C4-2B (cell line): ENCODE measurements at regions not wholly inside any gene's neighbourhood (a gene's known extent, or its start where the extent isn't known, plus 50 kb on each side); places are given as distances from the start of the nearest gene placed in this dataset.

Experiments
- ZFX ChIP-seq: fragments of 450-650 bp; IDR thresholded peaks from 2 replicates; pipeline ENCODE4 v1.6.1; 2017
- TF ChIP-seq, protein P1 (sequence below): fragments of 450-650 bp; conservative IDR thresholded peaks from 2 replicates; pipeline ENCODE4 v1.5.1; 2017; ENCODE audit warnings: mild to moderate bottlenecking

DNA sequence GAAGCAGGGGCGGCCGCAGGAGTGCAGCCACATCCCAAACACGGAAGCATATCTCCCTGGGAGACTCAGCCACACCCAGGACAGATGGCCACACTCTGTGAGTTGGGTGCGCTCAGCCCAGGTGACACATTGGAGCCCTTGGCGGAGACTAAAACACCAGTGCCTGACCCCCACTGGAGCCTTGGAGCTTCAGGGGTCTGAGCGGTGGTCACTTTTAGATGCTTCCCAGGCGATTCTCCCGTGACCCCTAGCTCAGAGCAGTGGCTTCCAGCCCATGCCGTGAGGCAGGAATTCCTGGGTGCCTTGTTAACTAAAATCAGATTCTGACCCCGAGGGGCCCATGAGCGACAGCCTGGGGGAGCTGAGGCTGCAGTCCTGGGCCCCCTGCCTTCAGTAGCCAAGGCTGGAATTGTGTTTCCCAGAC is 54.5 kb downstream of the PLXNA1 start:
- TF ChIP-seq, protein P1, sequence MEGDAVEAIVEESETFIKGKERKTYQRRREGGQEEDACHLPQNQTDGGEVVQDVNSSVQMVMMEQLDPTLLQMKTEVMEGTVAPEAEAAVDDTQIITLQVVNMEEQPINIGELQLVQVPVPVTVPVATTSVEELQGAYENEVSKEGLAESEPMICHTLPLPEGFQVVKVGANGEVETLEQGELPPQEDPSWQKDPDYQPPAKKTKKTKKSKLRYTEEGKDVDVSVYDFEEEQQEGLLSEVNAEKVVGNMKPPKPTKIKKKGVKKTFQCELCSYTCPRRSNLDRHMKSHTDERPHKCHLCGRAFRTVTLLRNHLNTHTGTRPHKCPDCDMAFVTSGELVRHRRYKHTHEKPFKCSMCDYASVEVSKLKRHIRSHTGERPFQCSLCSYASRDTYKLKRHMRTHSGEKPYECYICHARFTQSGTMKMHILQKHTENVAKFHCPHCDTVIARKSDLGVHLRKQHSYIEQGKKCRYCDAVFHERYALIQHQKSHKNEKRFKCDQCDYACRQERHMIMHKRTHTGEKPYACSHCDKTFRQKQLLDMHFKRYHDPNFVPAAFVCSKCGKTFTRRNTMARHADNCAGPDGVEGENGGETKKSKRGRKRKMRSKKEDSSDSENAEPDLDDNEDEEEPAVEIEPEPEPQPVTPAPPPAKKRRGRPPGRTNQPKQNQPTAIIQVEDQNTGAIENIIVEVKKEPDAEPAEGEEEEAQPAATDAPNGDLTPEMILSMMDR: no peak
- no peak for TF ChIP-seq ZFX
